22Rv1 (cell line): ENCODE measurements at regions not wholly inside any gene's neighbourhood (a gene's known extent, or its start where the extent isn't known, plus 50 kb on each side); places are given as distances from the start of the nearest gene placed in this dataset.

Experiments
- CTCF ChIP-seq: fragments of 450-650 bp; IDR thresholded peaks from 2 replicates; pipeline ENCODE4 v1.5.1; 2017; ENCODE audit warnings: mild to moderate bottlenecking
- ZFX ChIP-seq: fragments of 450-650 bp; IDR thresholded peaks from 2 replicates; pipeline ENCODE4 v1.6.1; 2017; ENCODE audit warnings: antibody characterized with exemption, borderline replicate concordance

GRCh38 chr16:9527976-9528375, 436.5 kb downstream of the HAPSTR1 start:
- TF ChIP-seq CTCF: no peak
- no peak for TF ChIP-seq ZFX
